GM23338 (cell line): ENCODE measurements at regions not wholly inside any gene's neighbourhood (a gene's known extent, or its start where the extent isn't known, plus 50 kb on each side); places are given as distances from the start of the nearest gene placed in this dataset.

Experiments
- CTCF ChIP-seq, 2 experiments: fragments of 200-600 bp in 1 of 2; sonication (generic) in 1 of 2; conservative IDR thresholded peaks; 2 replicates each; pipeline versions ENCODE4 v1.5.1 to v1.6.1; 2016 to 2017; ENCODE audit warnings: antibody characterized with exemption in 2 of 2, low read depth in 2 of 2, mild to moderate bottlenecking in 2 of 2, moderate library complexity in 1 of 2
- JUNB ChIP-seq: IDR thresholded peaks from one replicate; pipeline ENCODE4 v1.6.1; 2016; ENCODE audit warnings: antibody characterized with exemption; ENCODE audit not compliant: unreplicated experiment
- NANOG ChIP-seq: IDR thresholded peaks from 2 replicates; pipeline ENCODE4 v1.6.1; 2016; ENCODE audit warnings: antibody characterized with exemption, borderline replicate concordance

- TF ChIP-seq CTCF (conservative IDR thresholded peaks at IDR 0.05; ENCODE audit: low read depth in 2 of 2) (no peak), NANOG (no peak), JUNB (no peak)
Observed at GRCh38 chr1:232859216-232859615, 54.0 kb downstream of the MAP10 start.
